GM18498 (cell line): ENCODE measurements at regions not wholly inside any gene's neighbourhood (a gene's known extent, or its start where the extent isn't known, plus 50 kb on each side); places are given as distances from the start of the nearest gene placed in this dataset.

Experiments used
- ATAC-seq: cut with Tn5 transposase; IDR thresholded peaks from one replicate; pipeline ENCODE4 v1.9.1; 2021; ENCODE audit warnings: mild to moderate bottlenecking, moderate library complexity; ENCODE audit not compliant: unreplicated experiment

GRCh38 chr4:186885289-186885688 is 161.6 kb upstream of the FAT1 start:
- ATAC-seq: no peak

- ATAC-seq: no peak
These were observed 163.1 kb upstream of the FAT1 start for GRCh38 chr4:186886759-186887158.

- ATAC-seq: no peak
These were observed 163.6 kb upstream of the FAT1 start for GRCh38 chr4:186887291-186887700.

GRCh38 chr4:186887752-186888151 is 164.1 kb upstream of the FAT1 start:
- ATAC-seq: no peak

GRCh38 chr4:186889876-186890643 is 166.4 kb upstream of the FAT1 start:
- ATAC-seq: no peak

- ATAC-seq: no peak
These were observed 168.3 kb upstream of the FAT1 start for GRCh38 chr4:186891859-186892486.

GRCh38 chr4:186898367-186898766 is 174.7 kb upstream of the FAT1 start:
- ATAC-seq: no peak

- no peak for ATAC-seq
These were observed 176.7 kb upstream of the FAT1 start for GRCh38 chr4:186900232-186900900.

GRCh38 chr4:186900984-186901383 is 177.3 kb upstream of the FAT1 start:
- ATAC-seq: no peak

- ATAC-seq: no peak
These were observed 178.2 kb upstream of the FAT1 start for GRCh38 chr4:186901850-186902249.

GRCh38 chr4:186902361-186902760 is 178.7 kb upstream of the FAT1 start:
- no peak for ATAC-seq

- ATAC-seq: no peak
These were observed 180.4 kb upstream of the FAT1 start for GRCh38 chr4:186904101-186904500.

GRCh38 chr4:186906722-186907121 is 183.1 kb upstream of the FAT1 start:
- ATAC-seq: no peak

GRCh38 chr4:186910385-186910784 is 186.7 kb upstream of the FAT1 start:
- no peak for ATAC-seq

- no peak for ATAC-seq
These were observed 188.9 kb upstream of the FAT1 start for GRCh38 chr4:186912606-186913005.

GRCh38 chr4:186915816-186916215 is 192.2 kb upstream of the FAT1 start:
- ATAC-seq: no peak

- no peak for ATAC-seq
These were observed 193.5 kb upstream of the FAT1 start for GRCh38 chr4:186917136-186917535.

- ATAC-seq: no peak
These were observed 194.8 kb upstream of the FAT1 start for GRCh38 chr4:186918466-186918865.

GRCh38 chr4:186919340-186919739 is 195.7 kb upstream of the FAT1 start:
- ATAC-seq: no peak

- ATAC-seq: no peak
These were observed 196.8 kb upstream of the FAT1 start for GRCh38 chr4:186920483-186920882.

- no peak for ATAC-seq
These were observed 197.3 kb upstream of the FAT1 start for GRCh38 chr4:186920992-186921391.

GRCh38 chr4:186924723-186925122 is 201.1 kb upstream of the FAT1 start:
- no peak for ATAC-seq
